ENCODE measurements at regions not wholly inside any gene's neighbourhood (a gene's known extent, or its start where the extent isn't known, plus 50 kb on each side); places are given as distances from the start of the nearest gene placed in this dataset.
"Not testable (repeated sequence)": the region's sequence is repeated elsewhere in the genome, so short reads cannot be mapped to it uniquely, and the experiment has no call there.

DNA sequence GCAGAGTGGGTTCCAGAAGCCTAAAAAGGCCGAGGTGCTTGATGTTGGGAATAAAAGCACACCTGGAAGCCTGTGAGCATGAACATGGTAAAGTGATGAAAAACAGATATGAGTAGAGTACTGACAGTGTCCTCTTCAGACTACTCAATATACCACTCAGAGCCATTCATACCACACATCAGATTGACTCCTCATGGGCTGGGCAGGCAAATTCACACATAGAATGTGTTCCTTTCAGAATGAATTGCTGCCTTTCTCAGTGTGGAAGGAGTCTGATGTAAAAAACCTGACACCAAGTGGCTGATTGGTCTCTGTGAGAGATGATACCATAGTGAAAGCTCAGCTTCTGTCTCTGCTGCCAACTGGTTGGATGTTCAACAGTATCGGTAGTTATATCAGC, 442.7 kb downstream of the RAPGEF2 start:
- no peak for DNase-seq (ENCODE audit: low read depth in 2 of 3, low spot score in 2 of 3)

DNA sequence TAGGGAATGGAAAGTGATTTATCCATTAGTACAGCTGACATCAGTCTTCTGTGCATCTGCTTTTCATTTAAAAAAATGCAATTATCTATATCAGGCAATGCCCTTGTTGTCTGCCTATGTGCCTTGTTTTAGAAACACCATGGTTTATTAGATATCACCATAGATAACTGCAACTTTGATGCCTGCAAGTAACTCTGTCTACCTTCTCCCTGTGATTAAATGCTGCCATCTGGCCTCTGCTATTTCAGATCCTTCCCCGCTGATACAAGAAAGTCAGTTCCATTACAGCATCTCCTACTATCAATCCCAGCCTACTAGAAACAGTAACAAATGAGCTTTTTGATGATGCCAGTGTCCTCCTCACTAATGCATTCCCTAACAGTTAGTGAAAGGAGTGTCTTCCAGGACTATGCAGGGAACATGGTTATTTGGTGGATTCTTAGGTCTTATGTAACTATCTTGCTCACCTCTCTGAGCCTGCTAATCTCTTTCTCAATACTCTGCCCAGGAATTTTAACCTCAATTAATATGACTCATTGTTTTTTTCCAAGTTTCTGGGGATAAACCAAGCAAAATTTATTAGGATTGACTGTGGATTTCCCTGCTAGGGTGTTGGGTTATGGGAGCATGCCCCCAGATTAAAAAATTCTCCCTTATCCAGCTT, 444.9 kb downstream of the RAPGEF2 start:
- DNase-seq (ENCODE audit: low read depth in 2 of 3, low spot score in 2 of 3), result no peak

DNA sequence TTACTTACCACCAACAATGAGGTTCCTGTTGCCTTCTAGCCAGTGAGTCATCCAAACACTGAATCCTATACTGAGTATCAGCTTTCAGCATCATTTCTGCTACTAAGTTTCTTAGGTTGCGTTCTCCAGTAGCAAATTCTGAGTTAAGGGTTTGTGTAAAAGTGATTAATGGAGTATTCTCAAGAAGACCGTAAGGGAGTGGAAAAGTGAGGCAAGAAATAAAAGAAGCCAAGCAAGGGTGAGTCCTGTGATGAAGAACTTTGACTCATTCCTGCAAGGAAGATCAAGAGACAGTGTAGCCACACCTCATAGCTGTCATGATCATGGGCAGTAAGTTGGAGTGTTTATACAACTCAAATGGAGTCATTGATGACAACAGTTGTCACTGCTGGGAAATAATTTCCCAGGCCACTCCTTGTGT, 446.2 kb downstream of the RAPGEF2 start:
- DNase-seq (ENCODE audit: low read depth in 2 of 3, low spot score in 2 of 3), result no peak

DNA sequence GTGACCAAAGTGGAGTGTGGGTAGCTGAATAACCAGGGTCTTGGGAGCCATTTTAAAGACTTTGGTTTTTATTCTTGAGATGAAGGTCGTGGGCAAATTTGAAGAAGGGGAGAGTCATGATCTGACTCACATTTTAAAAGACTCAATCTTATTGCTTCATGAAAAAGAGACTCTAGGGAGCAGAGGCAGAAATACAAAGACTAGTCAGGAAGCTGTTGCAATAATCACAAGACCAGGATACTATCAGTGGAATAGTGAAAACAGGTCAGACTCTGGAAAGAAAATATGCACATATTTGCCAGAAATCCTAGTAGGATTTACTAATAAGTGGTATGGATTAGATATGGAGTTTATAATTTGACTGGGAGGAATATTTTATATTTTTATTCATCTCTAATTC, 448.4 kb downstream of the RAPGEF2 start:
- no peak for DNase-seq (ENCODE audit: low read depth in 2 of 3, low spot score in 2 of 3)

DNA sequence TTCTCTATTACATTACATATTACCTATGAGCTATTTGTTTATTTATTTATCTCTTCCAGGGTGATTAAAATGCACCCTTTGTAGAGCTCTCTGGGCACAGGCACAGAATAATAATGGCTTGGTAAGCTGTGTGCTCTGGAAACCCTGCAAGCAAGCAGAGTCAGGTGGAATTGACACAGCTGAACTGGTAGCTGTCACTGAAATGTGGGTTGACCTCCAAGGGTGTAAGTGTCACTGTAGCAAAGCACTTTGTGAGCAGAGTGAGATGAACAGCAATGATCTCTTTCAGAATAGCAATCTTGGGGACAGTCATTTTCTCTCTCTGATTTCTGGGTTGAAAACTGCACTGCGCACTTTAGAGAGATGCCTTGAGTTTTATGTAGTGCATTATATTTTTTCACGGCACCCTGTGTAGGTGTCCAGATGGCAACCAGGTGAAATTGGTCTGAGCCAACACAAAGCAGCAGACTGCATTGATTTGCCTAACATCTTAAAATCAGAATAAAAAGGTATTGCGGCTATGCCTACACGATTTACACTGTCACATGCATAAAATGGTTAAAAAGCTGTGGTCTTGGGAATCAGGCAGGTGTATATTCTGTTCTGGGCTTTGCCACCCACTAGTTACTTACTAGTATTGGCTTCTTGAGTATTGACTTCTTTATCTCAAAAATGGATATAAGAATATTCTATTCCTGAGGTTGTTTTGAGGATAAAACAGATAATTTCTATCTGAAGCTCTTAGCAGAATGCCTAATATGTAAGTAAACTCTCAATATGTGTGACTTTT, 450.3 kb downstream of the RAPGEF2 start:
- no peak for DNase-seq (ENCODE audit: low read depth in 2 of 3, low spot score in 2 of 3)

DNA sequence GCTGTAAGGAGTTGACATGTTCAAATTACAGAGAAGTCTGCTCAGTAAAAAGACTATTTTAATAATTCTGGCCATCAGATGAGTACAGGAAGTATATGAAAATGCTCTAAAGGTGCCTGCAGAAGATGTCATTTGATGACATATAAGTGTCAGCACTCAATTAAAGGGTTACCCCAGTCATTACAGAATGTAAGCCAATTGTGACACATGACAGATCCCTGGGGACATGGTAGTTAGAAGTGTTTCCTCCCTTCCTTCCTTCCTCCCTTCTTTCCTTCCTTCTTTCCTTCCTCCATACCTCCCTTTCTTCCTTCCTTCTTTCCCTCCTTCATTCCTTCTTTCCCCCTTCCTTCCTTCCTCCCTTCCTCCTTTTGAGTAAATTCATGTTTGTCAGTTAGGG, 453.0 kb downstream of the RAPGEF2 start:
- DNase-seq (ENCODE audit: low read depth in 2 of 3, low spot score in 2 of 3), result no peak

DNA sequence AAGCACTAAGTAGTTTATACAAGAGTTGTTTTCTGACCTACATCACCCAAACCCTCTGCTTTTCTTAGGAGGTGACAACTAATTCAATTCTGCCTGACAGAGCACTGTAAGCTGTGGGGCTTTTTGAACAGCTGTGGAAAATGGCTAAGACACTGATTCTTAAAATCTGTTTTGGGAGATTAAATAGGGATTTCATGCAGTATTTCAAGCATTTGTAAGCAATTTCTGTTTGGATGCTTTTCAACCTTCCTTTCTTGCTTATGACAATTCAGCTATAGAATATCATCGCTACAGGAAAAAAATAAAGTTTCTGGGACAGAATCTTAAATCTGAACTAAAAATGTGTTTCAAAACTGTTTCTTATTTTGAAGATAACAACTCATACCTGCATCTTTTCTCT, 459.5 kb downstream of the RAPGEF2 start:
- DNase-seq (ENCODE audit: low read depth in 2 of 3, low spot score in 2 of 3), result no peak

DNA sequence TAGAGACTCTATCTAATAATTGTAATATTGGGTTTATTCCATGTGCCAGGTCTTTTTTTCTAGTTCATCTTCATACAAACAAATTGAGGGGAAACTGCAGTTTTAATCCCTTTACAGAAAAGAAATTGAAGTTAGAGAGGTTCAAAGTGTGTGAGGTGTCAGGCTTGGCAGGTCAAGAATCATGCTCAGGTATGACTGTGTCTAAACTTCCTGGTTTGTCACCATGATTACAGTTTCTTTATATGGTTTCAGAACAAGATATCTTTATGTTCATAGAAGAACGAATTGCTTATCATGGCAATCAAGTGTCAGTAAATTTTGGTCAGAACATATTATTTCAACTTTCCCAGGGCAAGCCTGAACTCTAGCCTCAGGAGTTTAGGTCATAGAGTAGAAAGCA, 460.4 kb downstream of the RAPGEF2 start:
- DNase-seq (ENCODE audit: low read depth in 2 of 3, low spot score in 2 of 3), result no peak

DNA sequence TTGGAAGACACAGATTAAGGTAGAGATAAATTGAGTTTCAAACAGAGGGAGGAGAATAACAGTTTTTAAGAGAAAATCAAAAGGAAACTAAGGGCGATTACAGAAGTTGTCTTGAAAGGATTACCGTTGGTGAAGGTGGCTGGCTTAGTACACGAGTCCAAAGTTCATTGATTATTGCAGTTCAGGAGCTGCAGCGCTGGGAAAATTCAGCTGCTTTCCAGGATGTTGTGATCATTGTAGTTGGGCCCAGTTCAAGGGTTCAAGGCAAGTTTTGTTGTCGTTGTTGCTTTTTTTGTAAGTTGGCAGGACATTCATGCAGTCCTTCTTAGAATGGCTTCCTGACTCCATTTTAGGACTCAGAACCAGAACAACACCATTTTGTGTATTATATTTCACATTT, 461.7 kb downstream of the RAPGEF2 start:
- DNase-seq (ENCODE audit: low read depth in 2 of 3, low spot score in 2 of 3), result no peak

DNA sequence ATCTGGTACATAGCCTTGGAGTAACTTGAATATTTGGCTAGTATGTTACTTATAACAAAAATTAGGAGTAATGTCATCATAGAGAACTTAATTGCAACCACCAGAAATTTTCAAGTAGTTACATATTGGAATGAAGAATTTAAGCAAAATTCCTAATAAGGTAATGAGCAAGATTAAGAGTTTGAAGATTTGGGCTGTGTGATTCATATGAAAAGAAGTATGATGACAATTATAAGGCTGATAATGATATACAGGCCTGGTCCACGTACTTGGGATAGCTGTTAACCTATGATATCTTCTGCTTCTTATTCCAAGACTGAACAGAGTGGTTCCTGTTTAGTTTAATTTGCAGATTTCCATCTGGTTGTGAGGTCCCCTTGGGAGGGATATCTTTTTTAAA, 463.9 kb downstream of the RAPGEF2 start:
- no peak for DNase-seq (ENCODE audit: low read depth in 2 of 3, low spot score in 2 of 3)

DNA sequence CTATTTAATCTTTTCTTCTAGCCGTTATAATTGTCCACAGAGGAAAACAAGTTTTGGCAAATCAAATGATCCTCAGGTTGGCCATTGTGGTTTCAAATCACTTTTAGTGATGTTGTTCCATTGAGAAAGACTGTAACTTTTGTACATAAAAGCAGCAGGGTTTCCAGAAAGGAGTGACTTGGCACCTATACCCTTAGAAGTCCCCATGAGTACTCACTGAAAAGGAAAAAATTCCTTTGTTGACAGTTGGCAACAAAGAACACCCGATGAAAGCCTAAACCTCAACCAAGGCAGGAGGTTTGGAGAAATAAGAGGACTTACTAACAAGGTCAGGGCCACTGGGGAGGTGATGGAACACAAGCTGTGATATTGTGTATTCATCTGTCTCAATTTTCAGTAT, 474.4 kb downstream of the RAPGEF2 start:
- no peak for DNase-seq (ENCODE audit: low read depth in 2 of 3, low spot score in 2 of 3)

DNA sequence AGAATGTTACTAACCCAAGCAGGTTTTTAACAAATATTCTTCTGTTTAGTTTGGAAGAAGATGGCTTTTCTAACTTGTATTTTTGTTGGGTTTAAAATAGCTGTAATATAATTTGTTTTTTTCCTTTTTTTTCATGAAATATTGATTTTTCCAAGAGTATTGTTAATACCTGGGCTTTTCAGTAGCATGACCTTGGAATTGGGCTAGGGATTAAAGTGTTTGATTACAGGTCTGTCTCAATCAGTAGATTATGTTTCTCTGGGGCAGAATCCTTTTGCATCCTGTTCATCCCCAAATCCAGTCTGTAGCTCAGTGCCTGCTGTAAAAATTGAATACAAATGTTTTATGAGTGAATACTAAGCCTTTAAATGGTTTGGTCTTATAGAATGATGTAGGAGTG, 479.8 kb downstream of the RAPGEF2 start:
- no peak for DNase-seq (ENCODE audit: low read depth in 2 of 3, low spot score in 2 of 3)

DNA sequence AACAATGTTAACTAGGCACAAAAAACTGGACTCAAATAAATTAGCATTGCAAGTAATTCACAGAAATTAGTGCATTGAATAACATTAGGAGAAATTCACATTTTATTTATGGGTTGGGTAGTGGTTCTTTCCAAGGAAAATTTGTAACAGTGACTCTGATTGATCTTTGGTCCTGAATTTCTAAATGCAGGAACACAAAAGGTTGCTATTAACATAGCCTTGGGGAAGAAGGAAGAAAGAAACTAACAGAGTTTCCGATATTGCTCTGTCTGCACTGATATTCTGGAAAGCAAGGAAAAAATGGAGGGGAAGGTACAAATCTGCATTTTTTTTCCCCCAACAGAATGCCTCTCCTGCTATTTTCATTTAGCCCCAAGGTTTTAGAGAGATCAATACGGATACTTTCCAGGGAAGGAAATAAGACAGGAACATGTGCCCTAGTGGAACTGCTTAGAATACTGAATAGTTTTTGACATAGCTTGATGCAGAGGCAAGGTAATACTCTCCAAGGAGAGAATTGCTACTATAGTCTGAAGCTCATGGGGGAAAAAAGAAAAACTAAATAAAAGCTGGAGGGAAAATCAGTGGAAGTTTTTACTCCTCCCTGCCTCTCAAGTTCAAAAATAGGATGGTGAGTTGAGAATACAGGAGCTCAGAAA, 490.1 kb downstream of the RAPGEF2 start:
- DNase-seq (ENCODE audit: low read depth in 2 of 3, low spot score in 2 of 3), result no peak

DNA sequence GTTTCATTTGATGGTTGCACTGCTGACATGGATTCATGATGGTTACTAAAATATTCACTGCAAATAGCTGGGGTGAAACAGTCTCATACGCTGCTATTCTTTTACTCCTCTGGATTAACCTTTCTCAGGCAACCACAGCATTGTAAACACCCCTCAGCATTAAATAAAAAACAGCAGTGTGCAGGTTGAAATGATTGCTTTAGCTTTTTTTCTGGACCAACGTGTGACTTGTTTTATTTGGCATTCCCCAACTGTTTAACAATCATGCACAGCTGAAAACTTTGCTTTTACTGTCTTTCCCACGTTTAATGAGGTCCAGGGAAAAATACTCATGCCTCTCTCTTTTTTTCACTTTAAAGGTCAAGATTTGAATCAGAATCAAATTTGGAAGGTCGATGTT, 490.8 kb downstream of the RAPGEF2 start:
- no peak for DNase-seq (ENCODE audit: low read depth in 2 of 3, low spot score in 2 of 3)

DNA sequence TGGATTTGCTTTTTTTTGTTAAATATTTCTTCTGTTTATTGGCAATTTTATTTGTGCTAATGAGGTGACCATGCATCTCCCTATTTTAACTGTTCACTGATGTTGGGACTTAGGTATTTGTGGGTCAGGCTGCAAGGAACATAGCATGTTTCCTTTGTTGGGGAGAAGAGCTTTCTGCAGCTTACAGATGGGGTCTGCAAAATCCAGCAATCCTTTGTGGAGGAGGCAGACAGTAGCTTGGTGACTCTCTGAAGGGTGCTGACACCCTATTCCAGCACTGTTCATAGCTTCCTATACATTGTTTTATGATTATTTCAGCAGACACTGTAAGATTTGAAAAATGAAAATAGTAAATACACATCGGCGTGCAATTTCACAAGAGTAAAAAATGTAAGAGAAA, 491.7 kb downstream of the RAPGEF2 start:
- DNase-seq (ENCODE audit: low read depth in 2 of 3, low spot score in 2 of 3), result no peak

DNA sequence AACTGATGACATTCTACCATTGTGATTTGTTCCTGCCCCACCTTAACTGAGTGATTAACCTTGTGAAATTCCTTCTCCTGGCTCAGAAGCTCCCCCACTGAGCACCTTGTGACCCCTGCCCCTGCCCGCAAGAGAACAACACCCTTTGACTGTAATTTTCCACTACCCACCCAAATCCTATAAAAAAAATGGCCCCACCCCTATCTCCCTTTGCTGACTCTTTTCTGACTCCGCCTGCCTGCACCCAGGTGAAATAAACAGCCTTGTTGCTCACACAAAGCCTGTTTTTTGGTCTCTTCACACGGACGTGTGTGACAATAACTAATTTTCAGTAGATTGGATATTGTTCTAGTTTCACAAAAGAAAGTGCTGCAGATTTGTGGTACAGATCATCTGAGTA, 492.2 kb downstream of the RAPGEF2 start:
- not testable (repeated sequence) for DNase-seq (ENCODE audit: low read depth in 2 of 3, low spot score in 2 of 3)

DNA sequence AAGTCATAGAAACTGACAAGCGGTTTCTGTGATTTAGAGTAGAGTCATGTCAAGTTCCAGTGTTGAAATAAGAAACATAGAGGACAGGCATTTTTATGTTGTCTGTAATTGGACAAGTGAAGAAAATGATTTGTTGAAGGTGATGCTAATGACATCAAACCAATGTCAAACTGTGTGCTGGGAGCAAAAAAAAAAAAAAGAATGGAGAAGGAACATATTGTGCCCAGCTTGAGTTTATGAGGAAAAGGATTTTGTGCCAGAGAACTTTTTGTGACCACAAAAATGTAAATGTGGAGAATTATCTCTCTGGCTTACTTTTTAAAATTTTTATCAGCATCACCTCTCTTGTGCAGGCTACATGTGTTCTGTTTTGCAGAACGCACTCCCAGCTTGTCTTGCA, 495.7 kb downstream of the RAPGEF2 start:
- DNase-seq (ENCODE audit: low read depth in 2 of 3, low spot score in 2 of 3), result no peak

DNA sequence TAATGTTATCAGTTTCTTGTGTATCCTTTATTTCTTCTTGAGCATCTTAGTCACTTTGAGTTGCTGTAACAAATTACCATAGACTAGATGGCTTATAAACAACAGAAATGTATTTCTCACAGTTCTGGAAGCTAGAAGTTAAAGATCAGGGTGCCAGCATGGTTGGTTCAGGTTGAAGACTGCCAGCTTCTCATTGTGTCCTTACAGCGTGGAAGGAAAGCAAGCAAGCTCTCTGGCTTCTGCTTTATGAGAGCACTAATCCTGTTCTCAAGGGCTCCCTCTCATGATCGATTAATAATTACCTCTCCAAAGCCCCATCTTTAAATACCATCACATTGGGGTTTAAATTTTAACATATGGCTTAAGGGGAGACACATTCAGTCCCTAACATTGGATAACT, 497.2 kb downstream of the RAPGEF2 start:
- no peak for DNase-seq (ENCODE audit: low read depth in 2 of 3, low spot score in 2 of 3)

DNA sequence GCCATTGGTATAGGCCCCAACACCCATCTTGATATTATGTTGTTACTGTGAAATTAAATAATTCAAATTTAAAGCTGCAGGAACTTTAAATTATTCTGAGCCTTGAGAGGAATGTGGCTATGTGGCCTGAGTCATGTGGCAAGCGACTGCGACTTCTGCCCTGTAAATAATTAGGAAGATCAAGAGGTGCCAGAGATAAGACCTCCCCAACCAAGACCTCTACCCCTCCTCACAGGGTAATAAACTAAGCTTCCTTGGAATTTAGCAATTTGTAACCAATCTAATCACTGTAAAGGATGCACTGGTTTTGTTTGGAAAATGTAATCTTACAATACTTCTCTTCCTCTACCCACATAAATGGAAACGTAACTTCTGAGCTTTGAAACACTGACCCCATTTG, 501.9 kb downstream of the RAPGEF2 start:
- no peak for DNase-seq (ENCODE audit: low read depth in 2 of 3, low spot score in 2 of 3)

DNA sequence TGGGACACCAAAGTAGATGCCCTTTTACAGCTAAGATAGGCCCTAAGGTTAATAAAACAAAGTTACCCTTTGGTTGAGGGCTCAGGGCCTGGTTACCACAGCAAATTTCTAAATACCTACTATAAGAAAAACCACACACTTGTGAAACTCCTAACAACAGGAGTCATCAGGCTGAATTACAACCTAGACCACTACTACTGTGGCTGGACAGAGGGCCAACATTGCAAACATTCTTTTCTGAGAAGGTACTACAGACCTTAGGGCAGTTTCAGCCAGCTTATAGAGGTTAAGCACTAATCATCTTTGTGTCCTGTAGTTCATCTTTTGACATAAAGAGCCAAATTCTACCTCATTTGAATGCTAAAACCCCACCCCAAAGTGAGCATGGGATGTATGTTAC, 504.0 kb downstream of the RAPGEF2 start:
- no peak for DNase-seq (ENCODE audit: low read depth in 2 of 3, low spot score in 2 of 3)

DNA sequence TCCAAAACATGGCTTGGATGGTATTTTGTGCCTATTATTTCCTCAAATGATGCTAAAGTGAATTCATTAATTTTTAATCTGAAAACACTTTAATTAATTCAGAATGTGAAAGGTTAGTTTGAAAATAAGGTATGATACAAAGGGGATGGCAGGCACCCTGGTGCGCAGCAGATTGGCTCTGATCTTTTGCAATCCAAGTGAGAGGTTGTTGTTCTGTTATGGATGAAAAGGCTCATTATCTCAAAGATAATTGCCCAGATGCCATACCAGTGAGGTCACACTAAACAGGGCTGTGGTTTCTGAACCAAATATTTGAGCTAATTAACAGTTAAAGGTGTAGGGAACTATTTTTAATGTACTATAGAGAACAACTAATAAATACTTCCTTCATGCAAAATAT, 504.9 kb downstream of the RAPGEF2 start:
- no peak for DNase-seq (ENCODE audit: low read depth in 2 of 3, low spot score in 2 of 3)

DNA sequence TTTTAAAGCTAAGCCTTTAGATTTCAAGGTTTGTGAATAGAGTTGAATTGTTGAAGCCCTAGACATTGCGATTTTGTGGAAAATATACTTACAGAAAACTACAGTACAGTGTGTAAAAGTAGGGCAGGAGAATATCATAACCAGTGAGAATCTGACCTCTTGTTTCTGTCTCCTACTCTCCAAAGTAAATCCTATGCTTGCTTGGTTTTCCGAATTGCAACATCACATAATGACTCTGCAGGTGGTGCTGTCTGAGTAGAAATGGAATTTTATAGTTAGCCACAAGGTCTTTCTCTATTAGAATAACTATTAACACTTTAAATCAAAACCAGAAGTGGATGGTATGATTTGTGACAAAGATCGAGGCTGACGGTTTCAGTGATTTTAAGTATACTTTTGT, 505.6 kb downstream of the RAPGEF2 start:
- no peak for DNase-seq (ENCODE audit: low read depth in 2 of 3, low spot score in 2 of 3)
